Anterior cingulate cortex (tissue), 58 donors: ENCODE measurements at regions not wholly inside any gene's neighbourhood (a gene's known extent, or its start where the extent isn't known, plus 50 kb on each side); places are given as distances from the start of the nearest gene placed in this dataset.
"Not testable (repeated sequence)": the region's sequence is repeated elsewhere in the genome, so short reads cannot be mapped to it uniquely, and the experiment has no call there.

Source experiments
- DNase-seq, 58 donors: peaks; one replicate each; lab custom pipeline; 2025; lab: John Stamatoyannopoulos, UW

GRCh38 chr17:65323049-65323448 lies 185.9 kb downstream of the RGS9 start:
- no peak for DNase-seq

- no peak for DNase-seq
Observed at GRCh38 chr17:65320820-65321219, 183.7 kb downstream of the RGS9 start.

- no peak for DNase-seq
Observed at GRCh38 chr17:65314212-65314611, 177.0 kb downstream of the RGS9 start.

- no peak for DNase-seq
Observed at GRCh38 chr17:65312718-65313377, 175.7 kb downstream of the RGS9 start.

GRCh38 chr17:65311261-65311660 lies 174.1 kb downstream of the RGS9 start:
- DNase-seq, result no peak

- DNase-seq, result no peak
Observed at GRCh38 chr17:65307961-65308316, 170.8 kb downstream of the RGS9 start.

GRCh38 chr17:65307081-65307960 lies 170.2 kb downstream of the RGS9 start:
- DNase-seq, result no peak

GRCh38 chr17:65305778-65306177 lies 168.6 kb downstream of the RGS9 start:
- DNase-seq, result no peak

- no peak for DNase-seq
Observed at GRCh38 chr17:65305116-65305515, 167.9 kb downstream of the RGS9 start.

- not testable (repeated sequence) for DNase-seq
Observed at GRCh38 chr17:65301882-65302281, 164.7 kb downstream of the RGS9 start.

- no peak for DNase-seq
Observed at GRCh38 chr17:65301184-65301583, 164.0 kb downstream of the RGS9 start.

GRCh38 chr17:65297916-65298315 lies 160.7 kb downstream of the RGS9 start:
- DNase-seq, result no peak

- no peak for DNase-seq
Observed at GRCh38 chr17:65297384-65297783, 160.2 kb downstream of the RGS9 start.

GRCh38 chr17:65294181-65294719 lies 157.1 kb downstream of the RGS9 start:
- peak in 49 of 58 donors; percentile 1 to 69 (median 29) for DNase-seq

GRCh38 chr17:65293584-65294180 lies 156.5 kb downstream of the RGS9 start:
- DNase-seq, result no peak

- no peak for DNase-seq
Observed at GRCh38 chr17:65292430-65292829, 155.3 kb downstream of the RGS9 start.

GRCh38 chr17:65291301-65291700 lies 154.1 kb downstream of the RGS9 start:
- not testable (repeated sequence) for DNase-seq

GRCh38 chr17:65290616-65291015 lies 153.4 kb downstream of the RGS9 start:
- no peak for DNase-seq

- DNase-seq, result no peak
Observed at GRCh38 chr17:65290056-65290455, 152.9 kb downstream of the RGS9 start.

GRCh38 chr17:65287040-65287439 lies 149.9 kb downstream of the RGS9 start:
- no peak for DNase-seq

GRCh38 chr17:65283704-65284103 lies 146.5 kb downstream of the RGS9 start:
- DNase-seq, result no peak
